ENCODE measurements at regions not wholly inside any gene's neighbourhood (a gene's known extent, or its start where the extent isn't known, plus 50 kb on each side); places are given as distances from the start of the nearest gene placed in this dataset.

DNA sequence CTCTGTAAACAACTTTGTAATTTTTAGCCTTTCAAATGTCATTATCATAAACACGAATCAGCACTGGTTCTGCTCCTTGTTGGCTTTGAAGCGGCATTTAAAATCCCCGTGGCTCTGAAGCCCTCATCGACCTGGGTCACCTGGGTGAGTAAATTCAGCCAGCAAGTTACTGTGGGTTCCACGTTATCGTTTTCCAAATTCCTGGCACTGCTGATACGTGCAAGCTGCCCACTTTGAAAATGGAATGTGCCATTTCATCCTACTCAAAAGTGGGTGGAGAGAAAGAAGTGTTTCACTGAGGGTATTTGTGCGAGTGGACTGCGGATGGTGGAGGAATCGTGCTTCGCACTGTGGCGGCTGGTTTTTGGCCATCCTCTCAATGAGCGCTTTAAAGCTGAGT is 281.7 kb downstream of the KLF6 start:
- TF ChIP-seq, protein P1, sequence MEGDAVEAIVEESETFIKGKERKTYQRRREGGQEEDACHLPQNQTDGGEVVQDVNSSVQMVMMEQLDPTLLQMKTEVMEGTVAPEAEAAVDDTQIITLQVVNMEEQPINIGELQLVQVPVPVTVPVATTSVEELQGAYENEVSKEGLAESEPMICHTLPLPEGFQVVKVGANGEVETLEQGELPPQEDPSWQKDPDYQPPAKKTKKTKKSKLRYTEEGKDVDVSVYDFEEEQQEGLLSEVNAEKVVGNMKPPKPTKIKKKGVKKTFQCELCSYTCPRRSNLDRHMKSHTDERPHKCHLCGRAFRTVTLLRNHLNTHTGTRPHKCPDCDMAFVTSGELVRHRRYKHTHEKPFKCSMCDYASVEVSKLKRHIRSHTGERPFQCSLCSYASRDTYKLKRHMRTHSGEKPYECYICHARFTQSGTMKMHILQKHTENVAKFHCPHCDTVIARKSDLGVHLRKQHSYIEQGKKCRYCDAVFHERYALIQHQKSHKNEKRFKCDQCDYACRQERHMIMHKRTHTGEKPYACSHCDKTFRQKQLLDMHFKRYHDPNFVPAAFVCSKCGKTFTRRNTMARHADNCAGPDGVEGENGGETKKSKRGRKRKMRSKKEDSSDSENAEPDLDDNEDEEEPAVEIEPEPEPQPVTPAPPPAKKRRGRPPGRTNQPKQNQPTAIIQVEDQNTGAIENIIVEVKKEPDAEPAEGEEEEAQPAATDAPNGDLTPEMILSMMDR (IDR thresholded peaks at IDR 0.05): no peak
- no peak for TF ChIP-seq EZH2 (IDR thresholded peaks at IDR 0.05)

Measured in neural progenitor cell (in vitro differentiated cells).